ENCODE measurements at regions not wholly inside any gene's neighbourhood (a gene's known extent, or its start where the extent isn't known, plus 50 kb on each side); places are given as distances from the start of the nearest gene placed in this dataset.
"Not testable (repeated sequence)": the region's sequence is repeated elsewhere in the genome, so short reads cannot be mapped to it uniquely, and the experiment has no call there.

GRCh38 chr15:59905176-59905575 lies 98.9 kb upstream of the FOXB1 start:
- H3K4me3 ChIP-seq (ENCODE audit: low read depth, low read length) = no peak overlapping the region
- in situ Hi-C loops (cut with HindIII; ENCODE audit: low sequenced_read_pairs) = no loop called here
- DNase-seq (ENCODE audit: low read depth, low spot score) = no peak
- TF ChIP-seq CTCF (IDR thresholded peaks at IDR 0.05; ENCODE audit: low read depth, low read length) = no peak

- DNase-seq (ENCODE audit: low read depth, low spot score) = no peak
- in situ Hi-C loops (cut with HindIII; ENCODE audit: low sequenced_read_pairs) = no loop called here
- TF ChIP-seq CTCF (IDR thresholded peaks at IDR 0.05; ENCODE audit: low read depth, low read length) = no peak
- H3K4me3 ChIP-seq (ENCODE audit: low read depth, low read length) = no peak overlapping the region
These were observed 99.5 kb upstream of the FOXB1 start for GRCh38 chr15:59904450-59905135.

- H3K4me3 ChIP-seq (ENCODE audit: low read depth, low read length) = no peak overlapping the region
- DNase-seq (ENCODE audit: low read depth, low spot score) = no peak
- in situ Hi-C loops (cut with HindIII; ENCODE audit: low sequenced_read_pairs) = no loop called here
- no peak for TF ChIP-seq CTCF (IDR thresholded peaks at IDR 0.05; ENCODE audit: low read depth, low read length)
These were observed 107.4 kb upstream of the FOXB1 start for GRCh38 chr15:59896663-59897074.

- in situ Hi-C loops (cut with HindIII; ENCODE audit: low sequenced_read_pairs) = no loop called here
- H3K4me3 ChIP-seq (ENCODE audit: low read depth, low read length) = no peak overlapping the region
- no peak for TF ChIP-seq CTCF (IDR thresholded peaks at IDR 0.05; ENCODE audit: low read depth, low read length)
- DNase-seq (ENCODE audit: low read depth, low spot score) = no peak
These were observed 109.3 kb upstream of the FOXB1 start for GRCh38 chr15:59894835-59895234.

GRCh38 chr15:59892985-59893384 lies 111.1 kb upstream of the FOXB1 start:
- DNase-seq (ENCODE audit: low read depth, low spot score) = peak; percentile 18
- in situ Hi-C loops (cut with HindIII; ENCODE audit: low sequenced_read_pairs) = no loop called here
- no peak overlapping the region for H3K4me3 ChIP-seq (ENCODE audit: low read depth, low read length)
- no peak for TF ChIP-seq CTCF (IDR thresholded peaks at IDR 0.05; ENCODE audit: low read depth, low read length)

- DNase-seq (ENCODE audit: low read depth, low spot score); in situ Hi-C loops (cut with HindIII; ENCODE audit: low sequenced_read_pairs); H3K4me3 ChIP-seq (ENCODE audit: low read depth, low read length): not testable (repeated sequence)
These were observed 116.2 kb upstream of the FOXB1 start for GRCh38 chr15:59887870-59888269.

GRCh38 chr15:59887211-59887610 lies 116.9 kb upstream of the FOXB1 start:
- no peak for TF ChIP-seq CTCF (IDR thresholded peaks at IDR 0.05; ENCODE audit: low read depth, low read length)
- in situ Hi-C loops (cut with HindIII; ENCODE audit: low sequenced_read_pairs) = no loop called here
- H3K4me3 ChIP-seq (ENCODE audit: low read depth, low read length) = no peak overlapping the region
- no peak for DNase-seq (ENCODE audit: low read depth, low spot score)

All from astrocyte of the spinal cord (primary cell).